Keratinocyte (primary cell): ENCODE measurements at regions not wholly inside any gene's neighbourhood (a gene's known extent, or its start where the extent isn't known, plus 50 kb on each side); places are given as distances from the start of the nearest gene placed in this dataset.

Source experiments
- DNase-seq: peaks from one replicate; pipeline ENCODE4 v3.0.0-alpha.2; 2011; ENCODE audit warnings: low read depth, missing footprints, low spot score
- FAIRE-seq: peaks from 2 replicates; lab custom pipeline; 2011; peaks lifted over from hg19 to GRCh38; lab: Jason Lieb, UNC
- H2AFZ ChIP-seq: 2 replicates; pipeline ENCODE4 v1.6.0; 2012; ENCODE audit warnings: low read length, control low read depth, inconsistent platforms; ENCODE audit not compliant: control insufficient read depth
- H3K27ac ChIP-seq: 2 replicates; pipeline ENCODE4 v1.5.1; 2011; ENCODE audit warnings: low read length; ENCODE audit not compliant: control insufficient read depth, insufficient read depth
- H3K27me3 ChIP-seq: 3 replicates; pipeline ENCODE4 v1.6.0; 2011; ENCODE audit warnings: low read length; ENCODE audit not compliant: control insufficient read depth, insufficient read depth; ENCODE audit errors: extremely low read depth
- H3K36me3 ChIP-seq, 2 experiments: 2 replicates in 1 of 2; 3 replicates in 1 of 2; pipeline ENCODE4 v1.5.1; 2011; ENCODE audit warnings: low read length in 2 of 2, mild to moderate bottlenecking in 1 of 2; ENCODE audit not compliant: control insufficient read depth in 2 of 2, insufficient read depth in 2 of 2; ENCODE audit errors: extremely low read depth in 1 of 2
- H3K4me1 ChIP-seq: 3 replicates; pipeline ENCODE4 v1.5.1; 2011; ENCODE audit warnings: low read length; ENCODE audit not compliant: control insufficient read depth, insufficient read depth; ENCODE audit errors: extremely low read depth
- H3K4me2 ChIP-seq: 3 replicates; pipeline ENCODE4 v1.6.0; 2011; ENCODE audit warnings: low read depth, low read length; ENCODE audit not compliant: control insufficient read depth, insufficient read depth; ENCODE audit errors: extremely low read depth
- H3K4me3 ChIP-seq, 3 experiments: fragments of 200-600 bp in 1 of 3; sonication (generic) in 1 of 3; 2 replicates in 2 of 3; 3 replicates in 1 of 3; pipeline ENCODE4 v1.5.1; 2011 to 2016; ENCODE audit warnings: low read length in 3 of 3, mild to moderate bottlenecking in 3 of 3, control low read depth in 2 of 3, inconsistent platforms in 1 of 3, low read depth in 1 of 3, mixed read lengths in 1 of 3, mixed run types in 1 of 3, moderate library complexity in 1 of 3; ENCODE audit not compliant: control insufficient read depth in 2 of 3, insufficient read depth in 2 of 3; ENCODE audit errors: extremely low read depth in 1 of 3
- H3K79me2 ChIP-seq: 2 replicates; pipeline ENCODE4 v1.6.0; 2012; ENCODE audit warnings: low read length; ENCODE audit not compliant: control insufficient read depth, insufficient read depth
- H3K9ac ChIP-seq: 3 replicates; pipeline ENCODE4 v1.6.0; 2011; ENCODE audit warnings: low read length; ENCODE audit not compliant: control insufficient read depth, insufficient read depth; ENCODE audit errors: extremely low read depth
- H3K9me1 ChIP-seq: 3 replicates; pipeline ENCODE4 v1.6.0; 2011; ENCODE audit warnings: low read length; ENCODE audit not compliant: control insufficient read depth, insufficient read depth; ENCODE audit errors: extremely low read depth
- H3K9me3 ChIP-seq: 2 replicates; pipeline ENCODE4 v1.5.1; 2012; ENCODE audit warnings: low read depth, low read length; ENCODE audit not compliant: control insufficient read depth
- H4K20me1 ChIP-seq: 3 replicates; pipeline ENCODE4 v1.6.0; 2011; ENCODE audit warnings: low read length; ENCODE audit not compliant: control insufficient read depth, insufficient read depth; ENCODE audit errors: extremely low read depth
- EZH2 ChIP-seq: IDR thresholded peaks from one replicate; pipeline ENCODE4 v1.6.1; 2012; ENCODE audit warnings: inconsistent platforms, mild to moderate bottlenecking, low read length, moderate library complexity
- dilution Hi-C: fragments of 300-500 bp; cut with MboI; formaldehyde crosslinking; loops from one replicate; pipeline ENCODE4 v1.7.0; 2020; ENCODE audit warnings: low sequenced_read_pairs; ENCODE audit not compliant: extremely low pct_ligation_motif_present
- TF ChIP-seq, protein P1 (sequence below), 3 experiments: IDR thresholded peaks in 1 of 3; conservative IDR thresholded peaks in 1 of 3; optimal IDR thresholded peaks in 1 of 3; 2 replicates in 2 of 3; 3 replicates in 1 of 3; pipeline versions ENCODE3 to v1.5.1; 2011; ENCODE audit warnings: low read length in 3 of 3, mild to moderate bottlenecking in 3 of 3, moderate library complexity in 2 of 3, control low read depth in 1 of 3, inconsistent platforms in 1 of 3; ENCODE audit not compliant: insufficient read depth in 2 of 3; ENCODE audit errors: extremely low read depth in 1 of 3

DNA sequence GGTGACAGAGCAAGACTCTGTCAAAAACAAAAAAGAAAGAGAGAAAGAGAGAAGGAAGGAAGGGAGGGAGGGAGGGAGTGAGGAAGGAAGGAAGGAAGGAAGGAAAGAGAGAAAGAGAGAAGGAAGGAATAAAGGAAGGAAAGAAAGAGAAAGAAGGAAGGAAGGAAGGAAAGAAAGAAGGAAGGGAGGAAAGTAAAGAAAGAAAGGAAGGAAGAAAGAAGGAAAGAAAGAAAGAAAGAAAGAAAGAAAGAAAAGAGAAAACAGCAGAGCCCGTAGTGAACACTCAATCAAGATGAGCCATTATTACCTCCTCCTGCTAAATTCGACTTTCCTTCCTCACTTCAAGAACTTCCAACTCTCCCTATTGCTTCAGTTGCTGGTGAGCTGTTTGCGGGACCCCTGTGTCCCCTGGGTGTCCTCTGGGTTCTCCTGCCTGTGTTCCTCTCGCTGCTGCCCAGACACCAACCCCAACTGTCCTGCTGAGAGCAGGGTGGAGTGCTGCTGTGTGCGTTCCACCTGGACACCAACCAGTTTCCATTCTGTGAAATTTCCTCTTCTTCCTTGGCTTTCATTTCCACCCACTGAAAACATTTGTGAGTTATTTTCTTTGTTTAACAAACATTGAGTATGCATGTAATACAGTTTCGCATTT is 266.4 kb downstream of the FAM43A start:
- no peaks in the 10 kb centered on the region for H3K79me2 ChIP-seq
- H3K9ac ChIP-seq, result no peak overlapping the region
- H2AFZ ChIP-seq, result no peak overlapping the region
- no peaks in the 10 kb centered on the region for H3K9me1 ChIP-seq
- no peak for FAIRE-seq
- TF ChIP-seq, protein P1, sequence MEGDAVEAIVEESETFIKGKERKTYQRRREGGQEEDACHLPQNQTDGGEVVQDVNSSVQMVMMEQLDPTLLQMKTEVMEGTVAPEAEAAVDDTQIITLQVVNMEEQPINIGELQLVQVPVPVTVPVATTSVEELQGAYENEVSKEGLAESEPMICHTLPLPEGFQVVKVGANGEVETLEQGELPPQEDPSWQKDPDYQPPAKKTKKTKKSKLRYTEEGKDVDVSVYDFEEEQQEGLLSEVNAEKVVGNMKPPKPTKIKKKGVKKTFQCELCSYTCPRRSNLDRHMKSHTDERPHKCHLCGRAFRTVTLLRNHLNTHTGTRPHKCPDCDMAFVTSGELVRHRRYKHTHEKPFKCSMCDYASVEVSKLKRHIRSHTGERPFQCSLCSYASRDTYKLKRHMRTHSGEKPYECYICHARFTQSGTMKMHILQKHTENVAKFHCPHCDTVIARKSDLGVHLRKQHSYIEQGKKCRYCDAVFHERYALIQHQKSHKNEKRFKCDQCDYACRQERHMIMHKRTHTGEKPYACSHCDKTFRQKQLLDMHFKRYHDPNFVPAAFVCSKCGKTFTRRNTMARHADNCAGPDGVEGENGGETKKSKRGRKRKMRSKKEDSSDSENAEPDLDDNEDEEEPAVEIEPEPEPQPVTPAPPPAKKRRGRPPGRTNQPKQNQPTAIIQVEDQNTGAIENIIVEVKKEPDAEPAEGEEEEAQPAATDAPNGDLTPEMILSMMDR (optimal IDR thresholded peaks at IDR 0.05 in 1 of 3, IDR thresholded peaks at IDR 0.05 in 1 of 3, conservative IDR thresholded peaks at IDR 0.05 in 1 of 3; ENCODE audit: extremely low read depth in 1 of 3, insufficient read depth in 2 of 3, low read length in 3 of 3), result no peak
- no peak for TF ChIP-seq EZH2
- H3K27me3 ChIP-seq, result peaks cover 9% of the 10 kb centered on the region
- no peak for DNase-seq
- H3K9me3 ChIP-seq, result no peaks in the 10 kb centered on the region
- H4K20me1 ChIP-seq, result no peaks in the 10 kb centered on the region
- H3K4me3 ChIP-seq, result no peak overlapping the region
- H3K4me2 ChIP-seq, result no peak overlapping the region
- H3K27ac ChIP-seq, result no peak overlapping the region
- H3K36me3 ChIP-seq, result no peaks in the 10 kb centered on the region
- dilution Hi-C loops, result no loop called here
- H3K4me1 ChIP-seq, result no peaks in the 10 kb centered on the region

DNA sequence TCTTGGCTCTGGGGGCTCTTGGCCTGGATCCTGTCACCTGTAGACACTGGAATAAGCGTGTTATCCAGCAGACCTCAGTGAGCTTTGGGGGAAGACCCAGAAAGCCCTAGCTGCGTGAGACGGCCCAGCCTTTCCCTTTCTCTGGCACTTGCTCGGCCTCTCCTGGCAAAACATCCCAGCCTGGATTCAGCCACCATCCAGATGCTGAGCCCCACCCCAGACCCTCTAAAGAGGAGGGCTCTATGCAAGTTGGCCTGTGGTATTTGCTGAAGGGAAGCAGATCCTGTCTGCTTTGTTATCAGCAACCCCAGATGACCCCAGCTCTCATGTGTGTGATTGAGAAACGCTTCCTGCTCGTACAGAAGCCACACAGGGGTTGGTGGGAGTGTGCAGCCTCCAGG is 267.2 kb downstream of the FAM43A start:
- H3K4me2 ChIP-seq, result no peak overlapping the region
- no peaks in the 10 kb centered on the region for H3K9me3 ChIP-seq
- dilution Hi-C loops, result no loop called here
- H4K20me1 ChIP-seq, result no peaks in the 10 kb centered on the region
- H3K27me3 ChIP-seq, result peaks cover 9% of the 10 kb centered on the region
- DNase-seq (no peak), FAIRE-seq (no peak)
- TF ChIP-seq, protein P1 (optimal IDR thresholded peaks at IDR 0.05 in 1 of 3, IDR thresholded peaks at IDR 0.05 in 1 of 3, conservative IDR thresholded peaks at IDR 0.05 in 1 of 3; ENCODE audit: extremely low read depth in 1 of 3, insufficient read depth in 2 of 3, low read length in 3 of 3), result no peak
- no peak for TF ChIP-seq EZH2
- H2AFZ ChIP-seq, result no peak overlapping the region
- no peaks in the 10 kb centered on the region for H3K36me3 ChIP-seq
- H3K27ac ChIP-seq, result no peak overlapping the region
- H3K9ac ChIP-seq, result no peak overlapping the region
- no peaks in the 10 kb centered on the region for H3K4me1 ChIP-seq
- H3K4me3 ChIP-seq, result no peak overlapping the region
- H3K79me2 ChIP-seq, result no peaks in the 10 kb centered on the region
- H3K9me1 ChIP-seq, result no peaks in the 10 kb centered on the region
